ENCODE measurements at regions not wholly inside any gene's neighbourhood (a gene's known extent, or its start where the extent isn't known, plus 50 kb on each side); places are given as distances from the start of the nearest gene placed in this dataset.
"Not testable (repeated sequence)": the region's sequence is repeated elsewhere in the genome, so short reads cannot be mapped to it uniquely, and the experiment has no call there.

- DNase-seq: no peak
Observed at GRCh38 chr11:25758145-25758661, 573.7 kb upstream of the ANO3 start.

- no peak for DNase-seq
Observed at GRCh38 chr11:25766332-25767015, 565.5 kb upstream of the ANO3 start.

- DNase-seq: no peak
Observed at GRCh38 chr11:25769287-25769686, 562.6 kb upstream of the ANO3 start.

DNA sequence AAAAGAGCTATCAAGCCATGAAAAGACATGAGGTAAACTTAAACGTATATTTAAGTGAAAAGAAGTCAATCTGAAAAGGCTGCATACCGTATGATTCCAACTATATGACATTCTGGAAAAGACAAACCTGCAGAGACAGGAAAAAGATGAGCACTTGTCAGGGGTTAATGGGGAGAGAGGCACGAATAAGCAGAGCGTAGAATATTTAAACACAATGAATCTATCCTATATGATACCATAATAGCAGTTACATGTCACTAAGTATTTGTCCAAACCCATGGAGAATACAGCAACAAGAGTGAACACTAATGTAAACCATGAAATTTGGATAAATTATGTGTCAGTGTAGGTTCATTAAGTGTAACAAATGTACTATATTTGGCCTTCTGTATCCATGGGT is 560.3 kb upstream of the ANO3 start:
- no peak for DNase-seq

DNA sequence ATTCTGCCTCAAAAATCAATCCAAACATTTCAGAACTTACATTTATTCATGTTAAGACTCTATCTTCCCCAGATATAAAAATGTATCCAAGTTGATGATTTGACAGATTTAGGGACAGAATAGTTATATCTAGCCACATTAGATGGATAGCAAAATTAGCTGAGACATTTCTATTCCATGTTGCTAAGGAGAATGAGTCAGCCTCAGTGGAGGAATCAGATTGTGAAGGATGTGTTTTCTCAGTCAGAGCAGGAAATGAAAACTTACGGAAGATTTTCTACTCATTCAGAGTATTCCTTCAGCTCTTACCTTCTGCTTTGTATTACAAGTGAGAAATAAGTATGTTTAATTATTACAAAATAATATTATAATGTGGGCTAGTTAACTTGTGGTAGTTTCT is 556.3 kb upstream of the ANO3 start:
- no peak for DNase-seq

DNA sequence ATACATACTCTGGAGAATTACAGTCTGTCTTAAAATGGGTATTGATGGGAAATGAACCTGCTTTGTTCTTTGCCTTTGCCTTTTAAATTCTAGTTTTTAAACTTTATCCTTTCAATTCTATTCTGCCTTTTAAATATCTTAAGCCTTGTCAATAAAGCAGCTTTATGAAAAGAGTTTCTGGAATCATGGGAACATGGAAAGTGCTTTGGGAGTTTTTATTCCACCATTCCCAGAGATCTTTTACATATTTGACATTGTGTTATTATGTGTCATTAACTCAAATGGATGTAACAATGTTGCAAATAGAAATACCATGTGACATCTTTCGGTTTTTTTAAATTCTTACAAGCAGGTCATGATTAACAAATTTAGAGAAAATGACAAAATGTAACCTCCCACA is 555.7 kb upstream of the ANO3 start:
- DNase-seq: no peak

DNA sequence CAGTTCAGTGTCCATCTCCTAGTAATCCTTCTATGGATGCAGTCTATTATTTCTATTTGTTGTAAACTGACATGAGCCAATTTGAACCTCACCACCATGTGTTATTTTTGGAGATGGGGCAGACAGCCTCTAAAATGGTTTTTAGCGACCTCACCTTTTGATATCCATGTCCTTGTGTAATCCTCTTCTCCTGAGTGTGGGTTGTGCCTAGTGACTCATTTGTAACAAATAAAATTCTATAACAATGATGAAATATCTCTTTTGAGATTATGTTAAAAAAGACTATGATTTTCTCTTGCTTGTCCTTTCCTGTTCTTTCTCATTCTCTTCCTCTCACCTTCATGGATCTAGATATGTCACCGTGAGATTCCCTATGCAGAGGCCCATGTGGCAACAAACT is 554.6 kb upstream of the ANO3 start:
- DNase-seq: no peak

DNA sequence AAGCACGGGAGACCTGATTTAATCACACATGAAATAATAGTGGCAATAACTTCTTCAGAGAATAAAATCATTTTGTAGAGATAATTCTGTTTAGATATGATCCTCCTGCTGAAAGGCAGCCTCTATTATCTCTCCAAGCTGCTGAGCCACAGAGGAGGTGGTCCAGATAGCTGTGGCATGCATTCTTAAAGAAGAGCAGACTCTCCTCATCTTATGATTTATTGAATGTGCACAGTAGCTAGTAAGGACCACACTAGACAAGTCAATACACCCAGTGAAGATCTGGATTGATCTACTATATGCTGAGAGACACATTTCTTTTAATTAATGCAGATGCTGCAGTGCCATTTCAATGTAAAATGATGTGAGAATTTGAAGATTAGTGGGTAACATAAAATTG is 552.9 kb upstream of the ANO3 start:
- DNase-seq: no peak

GRCh38 chr11:25787416-25787815 is 544.5 kb upstream of the ANO3 start:
- DNase-seq: no peak

- no peak for DNase-seq
Observed at GRCh38 chr11:25790396-25790795, 541.5 kb upstream of the ANO3 start.

DNA sequence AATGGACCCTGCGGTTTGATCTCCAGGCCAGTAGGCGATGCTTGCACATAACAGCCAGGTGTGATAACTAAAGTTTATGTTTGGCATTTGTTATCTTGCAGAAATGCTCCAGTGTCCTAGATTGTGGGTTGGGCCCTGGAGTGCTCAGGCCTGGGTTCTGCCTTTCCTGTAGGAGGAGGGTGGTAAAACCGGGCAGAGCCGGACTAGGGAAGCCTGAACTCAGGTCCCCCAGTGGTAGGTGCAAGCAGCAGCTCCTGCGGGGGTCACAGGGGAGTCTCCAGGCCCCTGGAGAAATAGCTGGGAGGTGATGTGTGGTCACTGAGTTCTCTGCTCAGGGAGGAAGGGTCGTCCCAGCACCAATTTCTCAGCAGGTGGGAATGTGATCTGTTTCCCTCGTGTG is 538.3 kb upstream of the ANO3 start:
- no peak for DNase-seq

DNA sequence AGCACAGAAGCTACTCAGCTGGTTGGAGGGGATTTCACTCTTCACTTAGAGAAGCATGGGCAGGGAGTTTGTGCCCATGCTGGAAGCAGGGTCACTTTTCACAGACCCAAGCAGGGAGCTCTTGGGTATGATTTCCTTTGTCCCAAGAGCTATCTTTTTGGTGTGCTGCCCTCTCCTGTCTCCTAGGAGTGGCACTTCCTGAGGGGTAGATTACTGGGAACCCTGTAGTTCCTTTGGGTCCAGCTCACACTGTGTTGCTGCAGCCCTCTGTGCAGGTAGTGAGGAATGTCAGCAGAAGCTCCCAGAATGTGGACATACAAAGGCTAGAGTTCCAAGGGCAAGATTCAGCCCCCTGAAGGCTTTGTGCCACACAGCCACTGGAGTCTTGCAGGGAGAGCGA is 537.1 kb upstream of the ANO3 start:
- DNase-seq: no peak

GRCh38 chr11:25816411-25816810 is 515.5 kb upstream of the ANO3 start:
- DNase-seq: no peak

DNA sequence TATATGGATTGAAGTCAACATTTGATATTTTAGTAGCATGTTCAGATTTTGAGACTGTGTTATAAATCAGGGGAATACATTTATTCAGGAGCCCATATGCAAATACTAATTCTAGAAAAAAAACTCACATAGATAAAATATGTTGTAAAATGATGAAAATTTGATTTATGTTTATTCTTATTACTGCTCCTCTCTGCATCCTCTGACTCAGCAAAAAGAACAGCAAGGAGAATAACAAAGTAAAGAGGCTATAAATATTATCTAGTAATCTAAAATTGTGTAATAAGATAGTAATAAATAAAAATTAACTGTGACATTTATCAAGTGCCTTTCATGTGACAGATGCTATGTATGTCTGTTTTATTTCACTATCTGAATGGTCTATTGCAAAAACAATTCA is 507.2 kb upstream of the ANO3 start:
- DNase-seq: no peak

GRCh38 chr11:25831485-25831884 is 500.4 kb upstream of the ANO3 start:
- not testable (repeated sequence) for DNase-seq

GRCh38 chr11:25838918-25839625 is 492.9 kb upstream of the ANO3 start:
- no peak for DNase-seq

DNA sequence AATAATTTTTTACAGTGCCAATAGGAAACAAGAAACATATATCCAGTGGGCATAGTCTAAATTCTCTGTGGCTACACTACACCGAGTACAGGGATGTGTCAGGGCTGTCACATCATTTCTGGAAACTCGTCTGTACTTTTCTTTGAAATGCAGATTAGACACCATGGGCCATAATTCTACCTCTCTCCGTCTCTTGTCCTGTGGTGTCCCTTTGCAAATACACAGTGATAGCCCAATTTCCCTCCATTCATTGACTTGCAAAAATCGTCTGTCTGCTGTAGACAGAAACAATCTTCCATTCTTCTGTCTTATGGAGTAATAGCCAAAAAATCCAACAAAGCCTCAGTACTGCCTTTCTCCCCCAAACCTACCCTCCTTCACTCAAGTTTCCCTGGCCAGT is 487.1 kb upstream of the ANO3 start:
- DNase-seq: no peak

DNA sequence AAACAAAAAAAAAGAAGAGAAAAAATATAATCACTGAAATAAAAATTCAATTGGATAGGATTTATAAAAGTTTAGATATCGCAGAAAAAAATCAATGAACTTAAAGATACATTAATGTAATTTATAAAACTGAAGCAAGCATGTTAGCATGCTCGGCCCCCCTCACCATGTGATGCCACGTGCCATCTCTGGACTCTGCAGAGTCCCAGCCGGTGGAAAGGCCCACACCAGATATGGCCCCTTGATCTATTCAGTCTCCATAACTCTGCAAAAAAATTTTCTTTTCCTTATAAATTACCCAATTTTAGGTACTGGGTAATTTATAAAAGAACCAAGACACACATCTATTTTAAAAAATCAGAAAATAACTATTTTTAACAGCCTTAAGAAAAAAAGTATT is 476.0 kb upstream of the ANO3 start:
- no peak for DNase-seq

GRCh38 chr11:25859776-25860175 is 472.2 kb upstream of the ANO3 start:
- no peak for DNase-seq

DNA sequence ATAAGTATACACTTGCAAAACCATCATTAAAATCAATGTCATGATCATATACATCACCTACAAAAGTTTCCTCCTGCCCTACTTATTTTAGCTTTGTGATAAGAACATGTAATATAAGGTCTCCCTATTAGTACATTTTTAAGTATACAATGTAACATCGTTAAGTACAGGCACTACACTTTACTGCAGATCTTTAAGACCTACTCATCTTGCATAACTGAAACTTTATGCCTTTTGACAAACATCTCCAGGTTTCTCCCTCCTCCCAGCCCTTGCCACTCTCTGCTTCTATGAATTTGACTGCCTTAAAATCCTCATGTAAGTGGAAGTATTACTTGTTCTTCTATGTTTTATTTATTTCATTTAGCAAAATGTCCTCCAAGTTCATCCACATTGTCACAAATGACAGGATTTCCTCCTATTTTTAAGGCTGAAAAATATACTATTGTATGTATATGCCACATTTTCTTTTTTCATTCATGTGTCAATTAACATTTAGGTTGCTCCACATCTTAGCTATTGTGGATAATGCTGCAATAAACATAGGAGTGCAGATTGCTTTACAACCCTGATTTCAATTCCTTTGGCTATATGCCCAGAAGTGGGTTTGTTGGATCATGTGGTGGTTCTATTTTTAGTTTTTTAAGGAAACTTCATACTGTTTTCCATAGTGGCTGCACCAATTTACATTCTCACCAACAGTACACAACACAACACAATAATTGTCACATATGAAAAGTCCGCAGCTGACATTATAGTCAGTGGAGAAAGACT is 471.1 kb upstream of the ANO3 start:
- DNase-seq: peak; percentile 34

DNA sequence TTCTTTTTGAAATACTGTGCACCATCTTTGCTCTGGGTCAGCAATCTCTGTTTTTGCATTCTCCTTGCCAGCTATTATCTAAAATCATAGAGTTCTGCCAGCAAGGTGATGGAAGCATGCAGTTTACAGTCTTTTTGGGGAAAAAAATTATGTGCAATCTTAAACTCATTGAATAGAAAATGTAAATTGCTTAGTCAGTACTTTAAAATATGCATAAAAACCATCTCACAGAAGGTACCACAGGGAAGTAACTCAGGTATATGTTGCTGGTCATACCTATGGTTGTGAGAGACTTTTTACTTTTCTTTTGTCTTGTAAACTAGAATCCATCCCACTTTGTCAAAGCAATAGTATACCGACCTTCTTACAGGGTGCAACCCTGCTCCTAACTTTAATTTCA is 469.8 kb upstream of the ANO3 start:
- DNase-seq: no peak

GRCh38 chr11:25863986-25864385 is 467.9 kb upstream of the ANO3 start:
- no peak for DNase-seq

DNA sequence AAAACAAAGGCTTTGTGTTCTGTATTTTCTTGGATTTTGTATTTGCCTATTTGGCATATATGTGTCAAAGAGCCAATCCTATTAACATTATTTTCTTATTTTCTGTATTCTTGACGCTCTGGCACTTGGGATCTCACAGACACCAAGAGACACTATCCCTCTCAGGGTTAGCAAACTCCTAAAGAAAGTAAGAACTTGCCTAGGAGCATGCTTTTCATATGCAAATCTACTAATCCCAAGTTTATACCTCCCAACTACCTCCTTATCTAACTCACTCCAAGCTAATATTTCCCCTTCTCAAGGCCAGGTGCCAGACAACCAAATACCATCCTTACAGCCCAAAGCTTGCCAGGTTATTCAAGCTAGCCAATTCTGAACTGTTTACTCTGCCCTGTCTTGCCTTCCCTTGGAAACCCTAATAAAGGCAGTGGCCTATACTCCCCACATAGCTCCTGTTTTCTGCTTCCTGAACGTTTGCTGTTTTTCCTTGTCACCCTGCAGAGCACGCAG is 455.4 kb upstream of the ANO3 start:
- no peak for DNase-seq
